Ishikawa (cell line): ENCODE measurements at regions not wholly inside any gene's neighbourhood (a gene's known extent, or its start where the extent isn't known, plus 50 kb on each side); places are given as distances from the start of the nearest gene placed in this dataset.

Experiments used
- CEBPB ChIP-seq: IDR thresholded peaks from 2 replicates; pipeline ENCODE4 v1.6.1; 2012
- CREB1 ChIP-seq: IDR thresholded peaks from 2 replicates; pipeline ENCODE4 v1.6.1; 2012; ENCODE audit warnings: low read depth
- EGR1 ChIP-seq: IDR thresholded peaks from 2 replicates; pipeline ENCODE4 v1.6.1; 2012
- EP300 ChIP-seq: IDR thresholded peaks from 2 replicates; pipeline ENCODE4 v1.6.1; 2012; ENCODE audit warnings: borderline replicate concordance
- FOXM1 ChIP-seq: IDR thresholded peaks from 2 replicates; pipeline ENCODE4 v1.6.1; 2012; ENCODE audit warnings: low read depth, borderline replicate concordance
- MAX ChIP-seq: IDR thresholded peaks from 2 replicates; pipeline ENCODE4 v1.6.1; 2012
- NFIC ChIP-seq: IDR thresholded peaks from 2 replicates; pipeline ENCODE4 v1.6.1; 2012
- RAD21 ChIP-seq: IDR thresholded peaks from 2 replicates; pipeline ENCODE4 v1.6.1; 2012; ENCODE audit warnings: low read depth
- REST ChIP-seq: IDR thresholded peaks from 2 replicates; pipeline ENCODE4 v1.6.1; 2012; ENCODE audit warnings: low read depth, mild to moderate bottlenecking
- TAF1 ChIP-seq: IDR thresholded peaks from 2 replicates; pipeline ENCODE4 v1.6.1; 2012; ENCODE audit warnings: low read depth, mild to moderate bottlenecking
- TCF12 ChIP-seq: IDR thresholded peaks from 2 replicates; pipeline ENCODE4 v1.6.1; 2012; ENCODE audit warnings: low read depth
- TEAD4 ChIP-seq: IDR thresholded peaks from 2 replicates; pipeline ENCODE4 v1.6.1; 2012
- USF1 ChIP-seq: IDR thresholded peaks from 2 replicates; pipeline ENCODE4 v1.6.1; 2012
- YY1 ChIP-seq: IDR thresholded peaks from 2 replicates; pipeline ENCODE4 v1.6.1; 2012; ENCODE audit warnings: low read depth
- ZBTB7A ChIP-seq: IDR thresholded peaks from 2 replicates; pipeline ENCODE4 v1.6.1; 2012; ENCODE audit warnings: low read depth

GRCh38 chr11:57917632-57918031, 106.0 kb upstream of the OR9Q1 start:
- TF ChIP-seq EP300 (no peak), CEBPB (no peak), RAD21 (no peak), REST (no peak), TAF1 (no peak), YY1 (no peak), TEAD4 (no peak), MAX (no peak), EGR1 (no peak), ZBTB7A (no peak)

- TF ChIP-seq FOXM1, result no peak
- no peak for TF ChIP-seq REST
- no peak for TF ChIP-seq EP300
- TF ChIP-seq ZBTB7A, result no peak
- no peak for TF ChIP-seq CREB1
- TF ChIP-seq TAF1, result no peak
- no peak for TF ChIP-seq NFIC
- no peak for TF ChIP-seq RAD21
- no peak for TF ChIP-seq YY1
- TF ChIP-seq MAX, result no peak
- TF ChIP-seq USF1, result no peak
- TF ChIP-seq CEBPB, result no peak
- no peak for TF ChIP-seq TEAD4
- TF ChIP-seq EGR1, result no peak
Observed at GRCh38 chr11:57920971-57921370, 102.7 kb upstream of the OR9Q1 start.

GRCh38 chr11:57932105-57932504, 91.6 kb upstream of the OR9Q1 start:
- TF ChIP-seq TCF12 (no peak), REST (no peak), CREB1 (no peak), USF1 (no peak), YY1 (no peak), EGR1 (no peak), MAX (no peak), ZBTB7A (no peak), EP300 (no peak), RAD21 (no peak), TEAD4 (no peak), TAF1 (no peak), FOXM1 (no peak), CEBPB (no peak), NFIC (no peak)

- TF ChIP-seq CREB1 (no peak), TAF1 (no peak), EGR1 (no peak), NFIC (no peak), FOXM1 (no peak), ZBTB7A (no peak), MAX (no peak), CEBPB (no peak), EP300 (no peak), YY1 (no peak), RAD21 (no peak), REST (no peak), USF1 (no peak), TEAD4 (no peak), TCF12 (no peak)
Observed at GRCh38 chr11:57935402-57936049, 88.2 kb upstream of the OR9Q1 start.
